ENCODE measurements at regions not wholly inside any gene's neighbourhood (a gene's known extent, or its start where the extent isn't known, plus 50 kb on each side); places are given as distances from the start of the nearest gene placed in this dataset.

DNA sequence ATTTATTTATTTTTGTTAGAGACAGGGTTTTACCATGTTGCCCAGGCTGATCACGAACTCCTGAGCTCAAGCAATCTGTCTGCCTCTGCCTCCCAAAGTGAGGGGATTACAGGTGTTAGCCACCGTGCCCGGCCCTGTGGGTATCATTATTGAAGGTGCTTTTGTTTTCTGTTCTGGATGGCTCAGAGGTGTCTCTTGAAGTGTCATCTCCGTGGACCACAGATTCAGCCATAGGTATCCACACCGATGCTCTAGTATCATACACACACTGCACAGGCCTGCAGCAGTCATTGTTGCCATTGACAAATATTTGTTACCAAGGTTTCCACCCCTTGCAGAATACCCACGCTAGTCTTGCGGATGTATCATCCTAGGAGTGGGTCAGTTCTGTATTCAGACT, 446.2 kb downstream of the XYLT1 start (continued):
- TF ChIP-seq JUN (IDR thresholded peaks at IDR 0.05; ENCODE audit: low read depth, low read length) (no peak), NRF1 (IDR thresholded peaks at IDR 0.05; ENCODE audit: low read depth, low read length) (no peak), RBBP5 (IDR thresholded peaks at IDR 0.05; ENCODE audit: borderline replicate concordance, low read depth, low read length) (no peak), CTBP2 (IDR thresholded peaks at IDR 0.05; ENCODE audit: borderline replicate concordance, insufficient read depth, insufficient read length, low read length) (no peak), RAD21 (IDR thresholded peaks at IDR 0.05 in 1 of 2, conservative IDR thresholded peaks at IDR 0.05 in 1 of 2; ENCODE audit: low read depth in 2 of 2, low read length in 2 of 2) (no peak), HDAC6 (IDR thresholded peaks at IDR 0.05; ENCODE audit: low read depth, low read length) (no peak), EZH2 (IDR thresholded peaks at IDR 0.05; ENCODE audit: low read depth, low read length, severe bottlenecking) (no peak)

Measured in H1 (cell line).